Ascending aorta (tissue), 2 donors: ENCODE measurements at regions not wholly inside any gene's neighbourhood (a gene's known extent, or its start where the extent isn't known, plus 50 kb on each side); places are given as distances from the start of the nearest gene placed in this dataset.

Experiments used
- DNase-seq, 2 donors: peaks; one replicate each; pipeline ENCODE4 v3.0.0-alpha.2; 2019; ENCODE audit warnings: low spot score in 2 of 2
- H3K27ac ChIP-seq, 2 donors: fragments of 200-600 bp; sonication (generic); one replicate each; pipeline ENCODE4 v1.5.1; 2016 to 2017; ENCODE audit warnings: mild to moderate bottlenecking in 1 of 2
- H3K27me3 ChIP-seq: fragments of 200-600 bp; sonication (generic); one replicate; pipeline ENCODE4 v1.5.1; 2017
- H3K36me3 ChIP-seq, 2 donors: fragments of 200-600 bp; sonication (generic); one replicate each; pipeline ENCODE4 v1.5.1; 2016
- H3K4me1 ChIP-seq, 2 donors: fragments of 200-600 bp; sonication (generic); one replicate each; pipeline ENCODE4 v1.5.1; 2016 to 2017; ENCODE audit warnings: mild to moderate bottlenecking in 1 of 2
- H3K4me3 ChIP-seq, 2 donors: fragments of 200-600 bp; sonication (generic); one replicate each; pipeline ENCODE4 v1.5.1; 2016 to 2017; ENCODE audit warnings: mild to moderate bottlenecking in 1 of 2
- H3K9me3 ChIP-seq, 2 donors: fragments of 200-600 bp; sonication (generic); one replicate each; pipeline ENCODE4 v1.5.1; 2016
- CTCF ChIP-seq, 3 experiments: fragments of 200-600 bp in 2 of 3; fragments of 450-650 bp in 1 of 3; sonication (generic) in 2 of 3; IDR thresholded peaks; one replicate each; pipeline ENCODE4 v1.5.1; 2016 to 2019; ENCODE audit warnings: antibody characterized with exemption in 3 of 3, mild to moderate bottlenecking in 1 of 3, moderate library complexity in 1 of 3
- intact Hi-C: fragments of 100-400 bp; cut with DNase I; formaldehyde crosslinking; loops from one replicate; pipeline ENCODE4 v1.15.1; 2023

DNA sequence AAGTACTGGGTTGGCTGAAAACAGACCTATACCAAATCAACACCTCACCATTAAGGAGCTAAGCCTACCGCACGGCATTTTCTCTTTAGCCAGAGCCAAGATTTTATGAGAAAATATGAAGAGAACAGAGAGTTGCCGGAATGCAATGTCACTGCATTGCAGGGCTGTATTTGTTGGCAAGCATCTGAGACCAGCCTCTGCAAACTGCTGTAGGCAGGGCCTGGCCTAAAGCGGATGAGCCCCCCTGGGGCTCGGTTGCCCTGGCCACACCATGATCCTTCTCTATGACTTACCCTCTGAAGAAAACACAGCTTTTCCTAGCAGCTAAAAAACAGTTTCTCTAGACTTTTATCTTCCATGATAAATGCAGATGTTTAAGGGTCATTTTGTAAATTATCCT, 120.5 kb upstream of the SORBS2 start:
- peak overlapping the region; percentile 52 to 53 for H3K27ac ChIP-seq
- DNase-seq, result no peak

DNA sequence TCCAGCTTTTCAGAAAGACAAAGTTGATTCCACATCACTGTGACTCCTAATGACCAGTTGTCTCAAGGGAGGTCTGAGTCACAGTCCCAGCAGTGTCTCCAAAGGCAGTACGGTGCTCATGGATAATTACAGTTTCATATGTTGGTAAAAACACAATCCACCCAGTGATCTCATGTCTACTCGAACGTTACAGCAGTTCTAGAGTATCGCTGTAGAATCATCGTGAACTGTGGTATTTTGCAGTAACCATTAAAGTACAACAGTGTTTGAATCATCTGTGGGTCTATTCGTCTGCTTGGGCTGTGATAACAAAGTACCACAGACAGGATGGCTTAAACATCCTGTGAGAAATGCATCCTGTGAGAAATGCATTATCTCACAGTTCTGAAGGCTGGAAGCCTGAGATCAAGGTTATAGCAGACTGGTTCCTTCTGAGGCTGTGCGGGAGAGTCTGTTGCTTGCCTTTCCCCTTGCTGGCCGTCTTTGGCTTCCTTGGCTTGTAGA, 121.1 kb upstream of the SORBS2 start:
- Histone ChIP-seq H3K27ac (peak overlapping the region in 1 of 2 donors; percentile 52), H3K4me3 (peak overlapping the region in 1 of 2 donors; percentile 52), H3K27me3 (no peaks in the 10 kb centered on the region), H3K36me3 (no peaks in the 10 kb centered on the region), H3K4me1 (peaks cover 0 to 10% of the 10 kb centered on the region in 2 donors), H3K9me3 (no peaks in the 10 kb centered on the region)
- intact Hi-C loops, result loop anchor here (5.0 kb wide), 1 partner anchor 291 kb away; no protein-coding TSS in a partner anchor
- TF ChIP-seq CTCF (IDR thresholded peaks at IDR 0.05), result no peak
- peak in 1 of 2 donors; percentile 71 for DNase-seq

More for the DNA sequence above, 120.5 kb upstream of the SORBS2 start:
- no peaks in the 10 kb centered on the region for H3K9me3 ChIP-seq
- TF ChIP-seq CTCF (IDR thresholded peaks at IDR 0.05), result no peak
- no peaks in the 10 kb centered on the region for H3K27me3 ChIP-seq
- no peaks in the 10 kb centered on the region for H3K36me3 ChIP-seq
- peaks cover 0 to 10% of the 10 kb centered on the region in 2 donors for H3K4me1 ChIP-seq
- peak overlapping the region; percentile 27 to 52 for H3K4me3 ChIP-seq
- intact Hi-C loops, result loop anchor here (5.0 kb wide), 1 partner anchor 290 kb away; no protein-coding TSS in a partner anchor

- H3K4me3 ChIP-seq, result no peak overlapping the region
- TF ChIP-seq CTCF (IDR thresholded peaks at IDR 0.05), result no peak
- peaks cover 0 to 10% of the 10 kb centered on the region in 2 donors for H3K4me1 ChIP-seq
- no peaks in the 10 kb centered on the region for H3K9me3 ChIP-seq
- H3K27ac ChIP-seq, result no peak overlapping the region
- no peaks in the 10 kb centered on the region for H3K27me3 ChIP-seq
- intact Hi-C loops, result no loop called here
- H3K36me3 ChIP-seq, result no peaks in the 10 kb centered on the region
- no peak for DNase-seq
Observed at GRCh38 chr4:185936650-185937376, 124.8 kb upstream of the SORBS2 start.

DNA sequence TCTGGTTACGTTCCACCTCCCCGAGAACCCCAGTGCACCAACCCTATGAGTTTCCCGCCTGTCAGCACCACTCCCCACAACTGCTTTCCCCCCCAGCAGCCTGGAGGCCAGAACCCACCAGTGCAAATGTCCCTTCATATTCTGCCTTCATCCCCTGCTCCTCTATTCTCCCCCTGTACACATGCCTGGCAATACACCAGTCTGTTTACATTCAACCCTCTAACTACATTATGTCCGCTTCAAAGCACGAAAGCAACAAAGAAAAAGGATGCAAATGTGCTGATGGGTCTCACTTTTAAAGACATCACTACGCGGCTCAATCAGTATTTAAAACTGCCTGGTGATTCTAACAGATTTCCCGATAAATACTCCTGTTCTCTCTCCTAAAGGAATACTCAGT, 126.7 kb upstream of the SORBS2 start:
- Histone ChIP-seq H3K27ac (no peak overlapping the region), H3K4me3 (no peak overlapping the region), H3K9me3 (no peaks in the 10 kb centered on the region), H3K36me3 (no peaks in the 10 kb centered on the region), H3K27me3 (no peaks in the 10 kb centered on the region), H3K4me1 (no peaks in the 10 kb centered on the region)
- DNase-seq, result no peak
- intact Hi-C loops, result no loop called here
- no peak for TF ChIP-seq CTCF (IDR thresholded peaks at IDR 0.05)

DNA sequence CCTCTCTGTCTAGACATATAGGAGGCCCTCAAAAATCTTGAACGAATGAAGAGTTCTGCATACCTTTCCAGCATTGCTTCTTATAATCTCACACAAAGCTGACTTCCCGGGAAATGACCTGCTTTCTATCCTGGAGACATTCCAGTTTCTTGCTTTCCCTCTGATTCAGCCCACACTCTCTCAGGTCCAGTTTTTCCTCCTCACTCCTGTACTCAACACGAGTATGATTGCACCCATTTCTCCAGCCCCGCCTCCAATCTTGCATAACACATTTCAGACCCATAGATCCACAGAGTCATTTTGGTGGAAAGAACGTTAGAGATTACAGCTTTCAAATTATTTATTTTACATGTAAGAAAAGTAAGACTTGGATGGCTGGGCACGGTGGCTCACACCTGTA, 127.5 kb upstream of the TLR3 start:
- H3K27me3 ChIP-seq, result no peaks in the 10 kb centered on the region
- DNase-seq, result no peak
- no peak overlapping the region for H3K4me3 ChIP-seq
- no peaks in the 10 kb centered on the region for H3K4me1 ChIP-seq
- no peak overlapping the region for H3K27ac ChIP-seq
- intact Hi-C loops, result no loop called here
- no peaks in the 10 kb centered on the region for H3K36me3 ChIP-seq
- H3K9me3 ChIP-seq, result no peaks in the 10 kb centered on the region
- no peak for TF ChIP-seq CTCF (IDR thresholded peaks at IDR 0.05)
